ENCODE measurements at regions not wholly inside any gene's neighbourhood (a gene's known extent, or its start where the extent isn't known, plus 50 kb on each side); places are given as distances from the start of the nearest gene placed in this dataset.

- intact Hi-C loops (cut with DNase I): no loop called here
- DNase-seq (ENCODE audit: low spot score): no peak
Observed at GRCh38 chr3:117454908-117455307, 745.3 kb downstream of the TUSC7 start.

- intact Hi-C loops (cut with DNase I): no loop called here
- DNase-seq (ENCODE audit: low spot score): no peak
Observed at GRCh38 chr3:117455782-117456181, 746.2 kb downstream of the TUSC7 start.

GRCh38 chr3:117463276-117464115 lies 753.9 kb downstream of the TUSC7 start:
- DNase-seq (ENCODE audit: low spot score): no peak
- intact Hi-C loops (cut with DNase I): no loop called here

- intact Hi-C loops (cut with DNase I): no loop called here
- DNase-seq (ENCODE audit: low spot score): no peak
Observed at GRCh38 chr3:117471831-117472230, 762.3 kb downstream of the TUSC7 start.

- no peak for DNase-seq (ENCODE audit: low spot score)
- intact Hi-C loops (cut with DNase I): no loop called here
Observed at GRCh38 chr3:117473981-117474538, 764.5 kb downstream of the TUSC7 start.

- intact Hi-C loops (cut with DNase I): no loop called here
- no peak for DNase-seq (ENCODE audit: low spot score)
Observed at GRCh38 chr3:117476572-117476971, 767.0 kb downstream of the TUSC7 start.

DNA sequence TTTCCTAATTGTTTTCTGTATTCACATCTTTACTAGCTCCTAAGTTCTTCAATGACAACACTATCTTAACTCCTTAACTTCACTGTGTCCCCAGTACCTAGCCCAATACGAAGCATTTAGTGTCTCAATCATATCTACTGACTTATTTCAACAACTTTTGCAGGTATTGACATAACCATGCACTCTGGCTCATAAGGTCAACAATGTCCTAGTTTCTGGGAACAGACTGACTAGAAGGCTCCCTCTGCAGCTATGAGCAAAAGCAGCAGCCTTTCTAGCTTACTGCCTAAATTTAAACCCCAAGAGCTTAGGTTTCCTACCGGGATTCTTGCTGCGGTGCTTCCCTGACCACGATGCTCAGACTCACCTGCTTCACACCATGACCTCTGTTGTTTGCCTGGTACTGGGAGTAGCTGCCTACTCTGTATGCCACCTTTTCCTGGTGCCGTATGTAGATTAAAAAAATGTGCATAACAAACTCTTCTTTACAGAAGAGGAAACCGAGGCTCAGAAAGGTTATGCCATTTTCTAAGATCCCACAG lies 767.7 kb downstream of the TUSC7 start:
- intact Hi-C loops (cut with DNase I): no loop called here
- no peak for DNase-seq (ENCODE audit: low spot score)

DNA sequence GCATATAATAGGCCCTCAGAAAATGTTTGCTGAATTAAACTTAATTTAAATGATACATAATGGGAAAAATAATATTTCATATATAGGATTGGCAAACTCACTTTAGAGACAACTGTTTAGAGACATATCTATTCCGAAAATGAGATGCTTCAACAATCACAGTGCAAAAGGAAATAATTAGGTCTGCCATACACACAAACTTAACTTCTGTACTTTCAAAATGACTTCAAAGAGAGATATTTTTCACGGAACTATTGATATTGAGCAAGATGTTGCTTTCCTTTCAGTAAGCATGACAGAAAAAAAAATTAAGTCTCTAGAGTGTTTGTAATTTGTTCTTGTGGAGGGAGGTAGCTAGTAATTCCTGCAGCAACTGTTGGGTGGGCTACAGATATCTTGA lies 769.5 kb downstream of the TUSC7 start:
- DNase-seq (ENCODE audit: low spot score): no peak
- intact Hi-C loops (cut with DNase I): no loop called here

- intact Hi-C loops (cut with DNase I): no loop called here
- no peak for DNase-seq (ENCODE audit: low spot score)
Observed at GRCh38 chr3:117480525-117480924, 770.9 kb downstream of the TUSC7 start.

DNA sequence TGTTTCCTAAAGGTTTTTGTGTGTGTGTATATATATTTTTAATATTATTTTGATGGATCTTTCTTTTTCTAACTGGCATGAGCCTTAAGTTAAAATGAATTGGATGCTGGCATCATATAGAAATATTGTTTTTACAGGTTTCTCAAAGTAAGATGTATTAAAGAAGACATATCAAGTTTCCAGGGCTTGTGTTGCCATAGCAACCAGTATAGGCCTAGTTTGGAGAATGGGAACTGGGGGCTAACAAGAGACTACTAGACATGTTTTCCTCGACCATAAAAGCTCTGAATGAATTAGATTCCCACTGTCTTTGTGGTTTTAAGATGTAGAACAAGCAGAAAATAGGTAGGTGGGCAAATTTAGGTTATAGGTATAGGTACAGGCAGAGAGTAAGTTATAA lies 771.4 kb downstream of the TUSC7 start:
- no peak for DNase-seq (ENCODE audit: low spot score)
- intact Hi-C loops (cut with DNase I): no loop called here

- no peak for DNase-seq (ENCODE audit: low spot score)
- intact Hi-C loops (cut with DNase I): no loop called here
Observed at GRCh38 chr3:117483839-117484238, 774.3 kb downstream of the TUSC7 start.

- intact Hi-C loops (cut with DNase I): no loop called here
- no peak for DNase-seq (ENCODE audit: low spot score)
Observed at GRCh38 chr3:117485841-117486240, 776.3 kb downstream of the TUSC7 start.

GRCh38 chr3:117486719-117487716 lies 777.4 kb downstream of the TUSC7 start:
- intact Hi-C loops (cut with DNase I): no loop called here
- DNase-seq (ENCODE audit: low spot score): no peak

- no peak for DNase-seq (ENCODE audit: low spot score)
- intact Hi-C loops (cut with DNase I): no loop called here
Observed at GRCh38 chr3:117488983-117489382, 779.4 kb downstream of the TUSC7 start.

- no peak for DNase-seq (ENCODE audit: low spot score)
- intact Hi-C loops (cut with DNase I): no loop called here
Observed at GRCh38 chr3:117489663-117490079, 780.1 kb downstream of the TUSC7 start.

- intact Hi-C loops (cut with DNase I): no loop called here
- DNase-seq (ENCODE audit: low spot score): no peak
Observed at GRCh38 chr3:117490716-117491115, 781.1 kb downstream of the TUSC7 start.

GRCh38 chr3:117495620-117496019 lies 786.0 kb downstream of the TUSC7 start:
- intact Hi-C loops (cut with DNase I): no loop called here
- DNase-seq (ENCODE audit: low spot score): no peak

DNA sequence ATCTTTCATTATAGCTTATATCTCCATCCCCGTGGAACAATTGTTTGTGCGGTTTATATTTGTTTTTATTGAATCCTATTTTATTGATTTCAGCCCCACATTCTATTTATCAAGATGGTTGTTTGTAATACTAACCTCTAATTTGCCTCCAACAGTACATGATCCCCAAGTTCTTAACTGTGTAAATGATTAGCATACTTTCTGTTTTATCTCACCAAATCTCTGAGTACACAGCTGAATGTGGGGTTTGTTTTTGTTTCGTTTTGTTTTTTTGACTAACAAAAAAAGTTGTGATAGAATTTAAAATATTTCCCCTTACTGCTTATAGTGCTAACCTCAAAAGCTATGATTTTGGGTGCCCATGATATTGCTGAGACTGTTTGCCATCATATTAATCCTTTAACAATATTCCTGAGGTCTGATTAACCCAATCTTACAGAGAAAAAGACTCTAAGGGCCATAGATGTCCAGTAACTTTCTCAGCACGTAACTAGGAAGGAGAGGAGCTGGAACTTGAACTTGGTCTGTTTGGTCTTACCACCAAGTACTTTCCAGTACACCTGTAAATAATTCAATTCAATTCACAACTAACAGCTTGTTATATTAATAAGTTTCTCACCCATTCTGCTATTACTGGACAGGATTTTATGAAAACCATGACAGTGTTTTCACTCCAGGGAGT lies 789.8 kb downstream of the TUSC7 start:
- DNase-seq (ENCODE audit: low spot score): no peak
- intact Hi-C loops (cut with DNase I): no loop called here

DNA sequence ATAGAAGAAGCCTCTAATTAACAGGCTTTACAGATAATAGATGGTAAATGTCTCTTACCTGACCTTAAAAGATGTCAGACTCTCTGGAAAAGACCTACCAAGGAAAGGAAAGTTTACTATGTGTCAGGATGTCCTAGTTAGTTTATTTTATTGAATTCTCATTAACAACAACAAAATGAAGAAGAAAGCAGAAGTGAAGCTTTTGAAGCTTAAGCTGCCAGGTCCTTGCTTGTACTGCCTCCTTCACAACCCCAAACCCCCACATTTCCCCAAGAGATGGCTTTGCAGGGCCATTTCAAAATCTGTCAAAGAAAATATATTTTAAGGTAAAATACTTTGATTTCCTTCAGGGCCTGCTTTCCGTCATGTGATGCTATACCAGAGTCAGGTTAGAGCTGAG lies 798.4 kb downstream of the TUSC7 start:
- intact Hi-C loops (cut with DNase I): no loop called here
- DNase-seq (ENCODE audit: low spot score): no peak

All from cardiac septum (tissue), 1 donor.